Adrenal gland (tissue), 5 donors: ENCODE measurements at regions not wholly inside any gene's neighbourhood (a gene's known extent, or its start where the extent isn't known, plus 50 kb on each side); places are given as distances from the start of the nearest gene placed in this dataset.

Experiments used
- CTCF ChIP-seq, 6 experiments: fragments of 450-650 bp in 4 of 6; fragments of 200-600 bp in 2 of 6; sonication (generic) in 1 of 6; IDR thresholded peaks; 1 replicate in 5 of 6; 2 replicates in 1 of 6; pipeline versions ENCODE4 v1.5.1 to v1.8.0; 2016 to 2021; ENCODE audit warnings: antibody characterized with exemption in 6 of 6, mild to moderate bottlenecking in 2 of 6, moderate library complexity in 1 of 6
- POLR2A ChIP-seq, 2 donors: fragments of 450-650 bp; IDR thresholded peaks; one replicate each; pipeline ENCODE4 v1.6.1; 2017; ENCODE audit warnings: antibody characterized with exemption in 2 of 2, mild to moderate bottlenecking in 2 of 2, moderate library complexity in 1 of 2
- donor health status: DM: no; HTN: no; CAD: no.

DNA sequence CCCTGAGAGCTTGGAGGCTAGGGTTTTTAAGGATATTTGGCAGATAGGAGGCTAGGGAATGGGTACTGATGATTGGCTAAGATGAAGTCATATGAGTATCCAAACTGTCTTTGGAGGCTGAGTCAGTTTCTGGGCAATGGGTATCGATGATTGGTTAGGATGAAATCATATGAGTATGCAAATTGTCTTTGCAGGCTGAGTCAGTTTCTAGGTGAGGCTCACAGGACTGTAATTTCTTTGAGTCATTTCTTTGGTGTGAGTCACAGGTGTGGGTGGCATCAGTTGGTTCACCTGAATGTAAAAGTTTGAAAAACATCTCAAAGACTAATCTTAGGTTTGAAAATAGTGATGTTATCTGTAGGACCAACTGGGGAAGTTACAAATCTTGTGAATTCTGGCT, 1068.0 kb downstream of the NR2F1-AS1 start:
- no peak for TF ChIP-seq POLR2A (IDR thresholded peaks at IDR 0.05)
- TF ChIP-seq CTCF (IDR thresholded peaks at IDR 0.05): no peak
